ENCODE measurements at regions not wholly inside any gene's neighbourhood (a gene's known extent, or its start where the extent isn't known, plus 50 kb on each side); places are given as distances from the start of the nearest gene placed in this dataset.

- TF ChIP-seq SPI1 (IDR thresholded peaks at IDR 0.05; ENCODE audit: low read depth, low read length) (no peak), TAF1 (IDR thresholded peaks at IDR 0.05; ENCODE audit: low read depth, low read length) (no peak), POLR2A (IDR thresholded peaks at IDR 0.05; ENCODE audit: low read depth, low read length) (no peak), PAX5 (IDR thresholded peaks at IDR 0.05; ENCODE audit: insufficient read depth, low read length, severe bottlenecking) (no peak), POU2F2 (IDR thresholded peaks at IDR 0.05; ENCODE audit: low read depth, low read length) (no peak), POLR2AphosphoS5 (IDR thresholded peaks at IDR 0.05; ENCODE audit: low read depth, low read length) (no peak)
- no peak for DNase-seq (ENCODE audit: insufficient read length, low spot score)
- no peak for FAIRE-seq
Observed at GRCh38 chr18:61690418-61691138, 202.2 kb downstream of the RNF152 start.

GRCh38 chr18:61687317-61687716 lies 205.5 kb downstream of the RNF152 start:
- no peak for TF ChIP-seq POU2F2 (IDR thresholded peaks at IDR 0.05; ENCODE audit: low read depth, low read length)
- TF ChIP-seq SPI1 (IDR thresholded peaks at IDR 0.05; ENCODE audit: low read depth, low read length) = no peak
- no peak for TF ChIP-seq PAX5 (IDR thresholded peaks at IDR 0.05; ENCODE audit: insufficient read depth, low read length, severe bottlenecking)
- no peak for TF ChIP-seq TAF1 (IDR thresholded peaks at IDR 0.05; ENCODE audit: low read depth, low read length)
- no peak for TF ChIP-seq POLR2AphosphoS5 (IDR thresholded peaks at IDR 0.05; ENCODE audit: low read depth, low read length)
- no peak for TF ChIP-seq POLR2A (IDR thresholded peaks at IDR 0.05; ENCODE audit: low read depth, low read length)
- DNase-seq (ENCODE audit: insufficient read length, low spot score) = no peak
- no peak for FAIRE-seq

GRCh38 chr18:61683856-61684255 lies 209.0 kb downstream of the RNF152 start:
- FAIRE-seq (no peak), DNase-seq (ENCODE audit: insufficient read length, low spot score) (no peak)
- TF ChIP-seq POU2F2 (IDR thresholded peaks at IDR 0.05; ENCODE audit: low read depth, low read length) (no peak), POLR2A (IDR thresholded peaks at IDR 0.05; ENCODE audit: low read depth, low read length) (no peak), PAX5 (IDR thresholded peaks at IDR 0.05; ENCODE audit: insufficient read depth, low read length, severe bottlenecking) (no peak), TAF1 (IDR thresholded peaks at IDR 0.05; ENCODE audit: low read depth, low read length) (no peak), SPI1 (IDR thresholded peaks at IDR 0.05; ENCODE audit: low read depth, low read length) (no peak), POLR2AphosphoS5 (IDR thresholded peaks at IDR 0.05; ENCODE audit: low read depth, low read length) (no peak)

GRCh38 chr18:61681065-61681464 lies 211.7 kb downstream of the RNF152 start:
- DNase-seq (ENCODE audit: insufficient read length, low spot score) = no peak
- TF ChIP-seq SPI1 (IDR thresholded peaks at IDR 0.05; ENCODE audit: low read depth, low read length) (no peak), PAX5 (IDR thresholded peaks at IDR 0.05; ENCODE audit: insufficient read depth, low read length, severe bottlenecking) (no peak), POLR2A (IDR thresholded peaks at IDR 0.05; ENCODE audit: low read depth, low read length) (no peak), POU2F2 (IDR thresholded peaks at IDR 0.05; ENCODE audit: low read depth, low read length) (no peak), TAF1 (IDR thresholded peaks at IDR 0.05; ENCODE audit: low read depth, low read length) (no peak), POLR2AphosphoS5 (IDR thresholded peaks at IDR 0.05; ENCODE audit: low read depth, low read length) (no peak)

GRCh38 chr18:61679836-61680235 lies 213.0 kb downstream of the RNF152 start:
- FAIRE-seq = no peak
- TF ChIP-seq TAF1 (IDR thresholded peaks at IDR 0.05; ENCODE audit: low read depth, low read length) = no peak
- no peak for TF ChIP-seq POLR2A (IDR thresholded peaks at IDR 0.05; ENCODE audit: low read depth, low read length)
- no peak for TF ChIP-seq SPI1 (IDR thresholded peaks at IDR 0.05; ENCODE audit: low read depth, low read length)
- TF ChIP-seq POU2F2 (IDR thresholded peaks at IDR 0.05; ENCODE audit: low read depth, low read length) = no peak
- no peak for TF ChIP-seq POLR2AphosphoS5 (IDR thresholded peaks at IDR 0.05; ENCODE audit: low read depth, low read length)
- TF ChIP-seq PAX5 (IDR thresholded peaks at IDR 0.05; ENCODE audit: insufficient read depth, low read length, severe bottlenecking) = no peak
- no peak for DNase-seq (ENCODE audit: insufficient read length, low spot score)

More at GRCh38 chr18:61681065-61681464, 211.7 kb downstream of the RNF152 start:
- no peak for FAIRE-seq

- FAIRE-seq (no peak), DNase-seq (ENCODE audit: insufficient read length, low spot score) (no peak)
- TF ChIP-seq SPI1 (IDR thresholded peaks at IDR 0.05; ENCODE audit: low read depth, low read length) (no peak), POU2F2 (IDR thresholded peaks at IDR 0.05; ENCODE audit: low read depth, low read length) (no peak), POLR2A (IDR thresholded peaks at IDR 0.05; ENCODE audit: low read depth, low read length) (no peak), PAX5 (IDR thresholded peaks at IDR 0.05; ENCODE audit: insufficient read depth, low read length, severe bottlenecking) (no peak), TAF1 (IDR thresholded peaks at IDR 0.05; ENCODE audit: low read depth, low read length) (no peak), POLR2AphosphoS5 (IDR thresholded peaks at IDR 0.05; ENCODE audit: low read depth, low read length) (no peak)
Observed at GRCh38 chr18:61677435-61677970, 215.3 kb downstream of the RNF152 start.

- TF ChIP-seq TAF1 (IDR thresholded peaks at IDR 0.05; ENCODE audit: low read depth, low read length) (no peak), SPI1 (IDR thresholded peaks at IDR 0.05; ENCODE audit: low read depth, low read length) (no peak), POLR2A (IDR thresholded peaks at IDR 0.05; ENCODE audit: low read depth, low read length) (no peak), POLR2AphosphoS5 (IDR thresholded peaks at IDR 0.05; ENCODE audit: low read depth, low read length) (no peak)
- FAIRE-seq = no peak
Observed at GRCh38 chr18:61676773-61677434, 215.9 kb downstream of the RNF152 start.

GRCh38 chr18:61669320-61669719 lies 223.5 kb downstream of the RNF152 start:
- DNase-seq (ENCODE audit: insufficient read length, low spot score) = no peak
- TF ChIP-seq SPI1 (IDR thresholded peaks at IDR 0.05; ENCODE audit: low read depth, low read length) (no peak), TAF1 (IDR thresholded peaks at IDR 0.05; ENCODE audit: low read depth, low read length) (no peak)
- FAIRE-seq = no peak

More at GRCh38 chr18:61676773-61677434, 215.9 kb downstream of the RNF152 start:
- DNase-seq (ENCODE audit: insufficient read length, low spot score) = no peak

- TF ChIP-seq POLR2AphosphoS5 (IDR thresholded peaks at IDR 0.05; ENCODE audit: low read depth, low read length) (no peak), POU2F2 (IDR thresholded peaks at IDR 0.05; ENCODE audit: low read depth, low read length) (no peak), TAF1 (IDR thresholded peaks at IDR 0.05; ENCODE audit: low read depth, low read length) (no peak), PAX5 (IDR thresholded peaks at IDR 0.05; ENCODE audit: insufficient read depth, low read length, severe bottlenecking) (no peak), SPI1 (IDR thresholded peaks at IDR 0.05; ENCODE audit: low read depth, low read length) (no peak), POLR2A (IDR thresholded peaks at IDR 0.05; ENCODE audit: low read depth, low read length) (no peak)
- FAIRE-seq (no peak), DNase-seq (ENCODE audit: insufficient read length, low spot score) (no peak)
Observed at GRCh38 chr18:61666876-61667590, 225.8 kb downstream of the RNF152 start.
